Skin epidermis (tissue), 12 donors: ENCODE measurements at regions not wholly inside any gene's neighbourhood (a gene's known extent, or its start where the extent isn't known, plus 50 kb on each side); places are given as distances from the start of the nearest gene placed in this dataset.
"Not testable (repeated sequence)": the region's sequence is repeated elsewhere in the genome, so short reads cannot be mapped to it uniquely, and the experiment has no call there.

ENCODE experiments used
- H3K27ac ChIP-seq, 21 experiments: fragments of 200-600 bp; sonication (generic) in 11 of 21; one replicate each; pipeline ENCODE4 v1.5.0; 2020; ENCODE audit warnings: mild to moderate bottlenecking in 3 of 21, inconsistent platforms in 2 of 21, moderate library complexity in 2 of 21
- H3K4me3 ChIP-seq, 7 experiments: fragments of 200-600 bp; sonication (generic) in 2 of 7; one replicate each; pipeline ENCODE4 v1.5.0; 2020; ENCODE audit warnings: inconsistent platforms in 2 of 7, mild to moderate bottlenecking in 2 of 7, moderate library complexity in 1 of 7

DNA sequence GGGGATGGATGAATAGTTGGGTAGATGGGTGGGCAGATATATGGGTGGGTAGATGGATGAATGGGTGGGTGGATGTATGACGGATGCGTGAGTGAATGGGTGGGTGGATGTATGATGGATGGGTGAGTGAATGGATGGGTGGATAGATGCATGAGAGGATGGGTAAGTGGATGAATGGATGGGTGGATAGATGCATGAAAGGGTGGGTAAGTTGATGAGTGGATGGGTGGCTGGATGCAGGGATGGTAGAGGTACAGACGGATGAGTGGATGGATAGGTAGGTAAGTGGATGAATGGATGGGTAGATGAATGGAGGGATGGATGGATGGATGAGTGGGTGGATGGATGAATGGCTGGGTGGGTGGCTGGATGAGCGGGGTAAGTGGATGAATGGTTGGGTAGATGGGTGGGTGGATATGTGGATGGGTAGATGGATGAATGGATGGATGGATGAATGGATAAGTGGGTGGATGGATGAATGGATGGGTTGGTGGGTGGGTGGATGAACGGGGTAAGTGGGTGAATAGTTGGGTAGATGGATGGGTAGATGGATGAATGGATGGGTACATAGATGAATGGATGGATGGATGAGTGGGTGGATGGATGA lies 208.9 kb downstream of the NPIPB11 start:
- not testable (repeated sequence) for H3K4me3 ChIP-seq
- H3K27ac ChIP-seq = peak overlapping the region in 2 of 21 experiments; percentile 79 to 81

DNA sequence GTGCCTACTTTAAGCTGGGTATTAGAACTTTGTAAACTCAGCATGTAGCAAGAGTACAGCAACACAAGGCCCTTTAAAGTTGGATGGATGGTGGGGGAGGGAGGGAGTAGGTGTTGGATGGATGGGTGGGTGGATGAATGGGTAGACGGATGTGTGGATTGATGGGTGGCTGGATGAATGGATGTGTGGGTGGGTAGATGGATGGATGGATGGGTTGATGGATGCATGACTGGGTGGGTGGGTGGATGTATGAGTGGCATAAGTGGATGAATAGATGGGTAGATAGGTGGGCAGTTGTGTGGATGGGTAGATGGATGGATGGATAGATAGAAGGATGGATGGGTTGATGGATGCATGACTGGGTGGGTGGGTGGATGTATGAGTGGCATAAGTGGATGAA lies 209.8 kb downstream of the NPIPB11 start:
- not testable (repeated sequence) for H3K4me3 ChIP-seq
- H3K27ac ChIP-seq = peak overlapping the region in 1 of 21 experiments; percentile 79

DNA sequence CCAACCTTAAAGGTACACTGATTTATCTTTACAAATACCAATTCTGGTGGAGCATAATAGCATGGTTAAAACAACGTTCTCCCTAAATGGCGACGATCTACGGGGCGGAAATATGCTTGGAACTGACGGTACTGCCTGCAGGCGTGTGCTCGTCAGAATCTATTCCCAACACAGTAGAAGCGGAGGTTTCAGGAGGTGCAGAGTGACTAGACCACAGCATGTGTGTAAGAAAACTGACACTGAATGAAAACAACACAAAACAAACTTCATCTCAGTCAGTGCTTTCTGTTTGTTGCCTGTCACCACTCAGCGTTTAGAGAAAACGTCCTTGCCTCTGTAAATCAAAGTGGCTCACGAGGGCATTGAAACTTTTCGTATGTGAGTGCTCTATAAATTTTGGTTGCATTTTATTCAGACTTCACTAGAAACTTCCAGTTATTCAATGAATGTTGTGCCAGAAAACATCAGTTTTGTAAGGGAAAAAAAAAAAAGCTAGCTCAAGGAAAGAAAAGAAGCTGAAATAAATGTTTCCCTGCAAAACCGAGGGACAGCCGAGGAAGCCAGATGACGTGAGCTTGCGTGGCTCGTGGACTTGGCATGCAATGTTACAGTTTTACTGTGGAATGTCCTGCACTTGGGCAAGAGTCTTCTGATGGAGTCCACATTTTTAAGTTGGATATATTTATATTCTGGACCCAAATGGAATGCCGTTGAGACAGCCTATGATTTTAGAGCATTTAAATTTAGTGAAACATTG lies 210.4 kb downstream of the LAT start:
- H3K27ac ChIP-seq = peak overlapping the region in 13 of 21 experiments; percentile 21 to 82 (median 46)
- H3K4me3 ChIP-seq = not testable (repeated sequence)

DNA sequence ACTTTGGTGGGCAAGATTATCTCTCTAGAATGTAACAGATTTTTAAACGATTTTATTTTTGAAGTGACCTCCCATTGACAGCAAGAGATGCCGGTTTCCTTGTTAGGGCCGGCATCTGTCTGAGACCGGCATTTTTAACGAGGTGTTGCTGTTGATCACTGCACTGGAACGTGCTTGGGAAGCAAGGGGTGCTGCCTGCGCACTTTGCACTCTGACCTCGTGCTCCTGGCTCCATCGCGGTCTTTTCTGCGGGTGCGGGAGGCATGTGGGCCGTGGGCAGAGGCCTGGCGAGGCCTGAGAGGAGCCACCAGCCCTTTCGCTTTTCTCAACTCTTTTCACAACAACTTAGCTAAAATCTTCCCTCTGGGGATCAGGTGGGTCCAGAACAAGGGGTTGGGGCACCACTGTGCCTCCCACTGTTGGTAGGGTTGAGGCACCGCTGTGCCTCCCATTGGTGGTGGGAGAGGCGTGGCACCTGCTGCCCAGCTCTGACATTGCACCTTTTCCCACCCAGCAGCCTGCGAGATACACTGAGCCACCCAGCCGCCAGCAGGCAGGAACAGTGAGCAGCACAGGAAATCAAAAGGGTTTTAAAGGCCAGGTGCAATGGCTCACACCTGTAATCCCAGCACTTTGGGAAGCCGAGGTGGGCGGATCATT lies 209.5 kb downstream of the LAT start:
- H3K27ac ChIP-seq = peak overlapping the region in 14 of 21 experiments; percentile 21 to 82 (median 48)
- not testable (repeated sequence) for H3K4me3 ChIP-seq

DNA sequence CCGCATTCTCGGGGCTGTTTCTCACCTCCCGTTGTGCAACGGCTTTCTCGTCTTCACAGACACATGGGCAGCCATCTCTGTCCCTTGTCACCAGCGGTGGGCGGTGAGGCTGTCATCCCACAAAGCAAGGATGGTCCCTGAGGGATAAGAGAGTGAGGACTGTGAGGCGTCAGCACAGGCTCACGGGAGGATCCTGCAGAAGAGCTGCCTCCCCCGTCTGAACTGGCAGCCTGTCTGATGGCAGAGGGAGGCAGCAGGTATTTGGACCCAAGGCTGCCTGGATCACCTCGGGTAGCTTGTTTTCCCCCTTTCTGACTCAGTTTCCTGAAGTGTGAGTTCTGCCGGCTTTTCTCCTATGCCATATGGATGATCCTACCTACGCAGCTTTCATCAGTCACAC lies 208.8 kb downstream of the LAT start:
- H3K4me3 ChIP-seq = not testable (repeated sequence)
- peak overlapping the region in 2 of 21 experiments; percentile 40 to 57 for H3K27ac ChIP-seq

DNA sequence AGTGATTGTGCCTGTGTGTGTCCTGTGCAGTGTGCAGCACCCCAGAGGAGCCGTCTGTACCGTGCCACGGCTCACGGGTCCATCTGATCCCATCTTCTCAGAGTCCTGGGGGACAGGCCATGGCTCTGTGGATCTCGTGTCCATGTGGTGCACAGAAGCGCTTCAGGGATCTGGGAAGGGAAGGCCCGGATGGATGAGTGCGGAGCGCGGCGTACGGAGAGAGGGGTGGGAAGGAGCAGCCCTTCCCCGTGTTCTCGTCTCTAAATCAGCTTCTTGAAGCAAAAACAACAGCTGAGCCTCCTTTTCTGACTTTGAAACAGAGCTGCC lies 208.4 kb downstream of the LAT start:
- peak overlapping the region in 1 of 21 experiments; percentile 49 for H3K27ac ChIP-seq
- H3K4me3 ChIP-seq = not testable (repeated sequence)

DNA sequence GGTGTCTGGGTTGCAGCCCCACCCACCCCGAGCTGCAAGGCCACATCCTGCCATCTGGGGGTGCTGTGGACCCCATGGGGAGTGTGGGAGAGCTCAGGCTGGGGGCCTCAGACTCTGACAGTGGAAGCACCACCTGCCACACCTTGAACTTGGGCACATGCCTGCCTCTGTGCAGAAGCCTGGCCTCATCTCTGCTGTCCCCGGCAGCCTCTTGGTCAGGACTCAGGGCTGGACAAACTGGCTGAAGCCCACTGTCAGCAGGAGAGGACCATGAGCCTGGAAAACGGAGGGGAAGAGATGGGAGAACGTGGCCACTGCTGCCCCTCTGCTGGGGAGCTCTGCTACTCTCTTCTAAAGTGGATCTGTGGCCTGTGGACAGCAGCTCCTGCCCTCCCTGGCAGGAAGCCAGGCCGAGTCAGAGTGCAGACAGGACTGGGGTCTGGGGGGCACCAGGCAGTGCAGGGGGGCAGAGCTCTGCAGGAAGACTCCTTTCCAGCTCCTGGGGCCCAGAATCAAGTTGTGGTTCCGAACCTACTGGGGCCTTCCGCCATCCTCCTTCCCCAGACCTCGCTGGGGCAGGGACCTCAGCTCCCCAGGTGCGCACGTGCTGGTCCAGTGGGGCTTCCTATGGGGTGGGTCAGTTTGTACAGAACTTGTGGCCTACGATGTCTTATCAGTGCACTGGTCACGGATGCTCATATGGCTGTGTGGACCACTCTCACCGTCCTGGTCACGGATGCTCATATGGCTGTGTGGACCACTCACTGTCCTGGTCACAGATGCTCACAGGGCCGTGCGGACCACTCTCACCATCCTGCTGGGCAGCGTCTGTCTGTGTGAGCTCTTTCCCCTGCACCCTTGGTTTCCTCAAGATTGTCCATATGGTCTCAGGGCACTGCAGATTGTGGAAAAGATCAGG lies 207.7 kb downstream of the LAT start:
- no peak overlapping the region for H3K4me3 ChIP-seq
- peak overlapping the region in 2 of 21 experiments; percentile 31 to 49 for H3K27ac ChIP-seq

DNA sequence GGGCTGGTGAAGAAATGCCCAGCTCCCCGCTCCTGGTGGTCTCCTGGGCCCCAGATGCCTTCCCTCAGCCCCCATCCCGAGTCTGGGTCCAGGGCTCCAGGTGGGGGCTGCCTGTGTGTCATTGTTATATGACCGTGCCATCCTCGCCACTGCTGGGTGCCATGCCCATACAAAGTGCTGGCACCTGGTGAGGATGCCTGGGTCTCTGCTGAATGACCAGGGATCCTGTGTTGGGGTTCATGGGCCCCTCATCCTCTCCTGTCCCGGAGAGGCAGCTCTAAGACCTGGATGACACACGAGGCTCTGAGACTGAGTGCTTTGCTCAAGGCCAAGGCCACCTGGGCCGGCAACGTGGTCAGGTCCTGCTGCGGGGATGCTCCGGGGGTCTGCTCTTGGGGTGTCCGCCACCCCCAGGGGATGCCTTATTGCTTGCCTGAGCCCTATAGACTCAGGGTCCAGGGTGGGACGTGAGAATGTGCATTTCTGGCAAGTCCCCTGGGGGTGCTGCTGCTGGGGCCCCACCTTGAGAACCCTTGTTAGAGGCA lies 206.9 kb downstream of the LAT start:
- H3K27ac ChIP-seq, H3K4me3 ChIP-seq: not testable (repeated sequence)

DNA sequence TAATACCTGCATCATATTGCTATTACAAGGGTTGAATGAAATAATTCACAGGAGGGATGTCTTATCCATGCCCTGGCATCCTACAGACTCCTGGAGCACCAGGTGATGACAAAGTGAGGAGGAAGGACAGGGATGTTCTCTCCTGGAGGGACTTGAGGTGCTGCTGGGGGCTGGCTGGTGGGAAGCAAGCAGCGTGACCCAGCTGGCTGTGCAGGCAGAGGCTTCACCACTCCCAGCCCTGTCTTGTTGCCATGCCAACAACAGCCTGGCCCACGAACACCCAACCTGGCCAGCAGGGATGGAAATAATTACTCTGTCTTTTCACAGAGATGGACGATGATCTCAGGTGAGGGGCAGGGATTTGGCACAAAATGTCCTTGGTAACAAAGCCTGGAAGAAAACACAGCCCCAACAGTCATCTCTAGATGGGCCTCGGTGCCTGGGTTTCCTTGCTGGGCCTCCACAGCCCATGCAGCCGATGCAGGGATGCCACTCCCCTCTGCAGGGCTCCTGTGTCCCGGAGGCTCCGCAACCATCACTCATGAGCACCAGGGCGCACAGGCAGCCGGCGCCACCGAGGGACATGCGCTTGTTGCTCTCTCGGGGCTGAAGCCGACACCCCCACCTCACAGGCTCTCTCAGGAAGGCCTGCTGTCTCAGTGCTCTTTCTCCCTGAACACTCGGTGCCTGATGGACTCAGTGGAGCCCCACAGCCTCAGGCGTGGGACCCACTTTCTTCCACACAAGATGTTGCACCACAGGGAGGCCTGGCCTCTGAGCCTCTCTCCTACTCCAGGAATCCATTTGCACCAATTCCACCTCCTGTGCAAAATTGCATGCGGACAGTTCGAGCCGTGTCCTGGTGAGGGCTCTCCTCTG lies 205.9 kb downstream of the LAT start:
- H3K4me3 ChIP-seq, H3K27ac ChIP-seq: not testable (repeated sequence)

DNA sequence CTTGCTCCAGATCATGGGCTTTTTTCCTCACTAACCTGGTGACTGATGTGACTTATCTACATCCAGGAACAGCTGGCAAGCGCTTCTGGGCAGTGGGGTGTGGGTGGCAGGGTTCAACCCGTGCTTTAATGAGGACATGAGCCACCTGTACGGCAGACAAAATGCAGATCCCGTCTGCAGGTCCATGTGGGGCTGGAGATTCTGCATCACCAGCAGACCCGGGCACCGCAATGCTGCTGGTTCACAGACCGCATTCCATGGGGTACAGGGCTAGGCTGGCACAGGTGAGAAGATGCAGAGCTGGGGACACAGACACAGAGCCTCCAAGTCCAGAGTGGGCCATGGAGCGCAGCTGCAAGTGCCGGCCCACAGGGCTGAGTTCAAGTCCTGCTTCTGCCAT lies 204.0 kb downstream of the LAT start:
- not testable (repeated sequence) for H3K27ac ChIP-seq, H3K4me3 ChIP-seq

DNA sequence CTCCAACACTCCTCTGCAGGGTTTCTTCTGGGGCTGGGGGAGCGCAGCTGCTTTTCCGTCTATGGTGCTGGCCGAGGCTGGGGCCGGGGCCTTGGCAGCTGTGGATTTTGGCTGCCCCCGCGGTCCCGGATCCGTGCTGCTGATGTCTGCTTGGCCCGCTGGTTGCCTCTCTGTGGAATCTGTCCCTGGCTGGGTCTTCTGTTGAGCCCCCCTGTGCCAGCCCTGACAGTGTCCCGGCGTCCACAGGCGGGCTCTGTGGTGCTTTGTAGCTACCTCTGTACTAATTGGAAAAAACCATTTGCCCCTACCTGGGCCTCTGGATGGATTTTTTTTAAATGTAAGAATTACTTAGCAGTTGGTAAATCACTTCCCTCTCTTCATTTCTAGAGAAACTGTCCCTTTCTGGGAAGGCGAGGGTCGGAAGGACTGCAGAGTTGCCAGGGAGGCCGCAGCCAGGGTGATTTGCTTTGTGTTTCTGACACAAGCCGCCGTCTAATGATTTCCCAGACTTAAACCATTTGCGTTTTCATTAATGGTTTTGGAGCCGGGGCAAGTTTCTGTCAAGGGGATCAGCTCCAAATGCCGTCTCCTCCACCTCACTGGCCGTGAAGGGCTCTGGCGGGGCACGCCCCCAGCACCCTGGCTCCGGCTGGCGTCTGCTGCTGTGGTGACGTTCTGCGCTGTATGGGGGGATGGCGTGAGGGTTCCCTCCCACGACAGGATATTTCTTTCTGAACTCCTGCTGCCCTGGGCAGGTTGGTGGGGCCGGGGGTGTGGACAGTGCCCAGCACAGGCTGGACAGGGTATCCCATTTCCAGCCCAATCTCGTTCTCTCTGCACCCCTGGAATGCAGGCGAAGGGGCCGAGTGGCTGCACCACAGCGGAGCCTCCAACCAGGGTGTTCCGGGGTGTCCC lies 201.7 kb downstream of the LAT start:
- peak overlapping the region in 1 of 21 experiments; percentile 35 for H3K27ac ChIP-seq

DNA sequence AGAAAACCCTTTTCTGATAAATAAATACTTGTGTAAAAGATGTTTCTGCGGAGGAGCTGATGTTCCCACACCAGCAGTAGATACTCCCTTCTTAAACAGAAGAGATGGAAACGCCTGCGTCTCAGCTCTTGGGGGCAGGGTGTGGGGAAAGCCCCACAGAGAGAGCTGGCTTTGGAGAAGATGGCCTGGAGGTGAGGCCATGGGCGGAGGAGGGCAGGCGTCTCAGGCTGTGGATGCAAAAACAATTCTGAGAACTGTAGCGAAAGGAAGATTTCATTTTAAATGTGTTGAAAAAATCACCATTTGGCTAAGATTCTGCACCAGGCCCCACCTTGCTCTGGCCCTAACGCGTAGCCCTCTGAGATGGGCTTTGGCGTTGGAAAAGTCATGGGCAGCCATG lies 201.0 kb downstream of the LAT start:
- H3K4me3 ChIP-seq = not testable (repeated sequence)
- peak overlapping the region in 2 of 21 experiments; percentile 35 to 60 for H3K27ac ChIP-seq

More for the DNA sequence above, 201.7 kb downstream of the LAT start:
- not testable (repeated sequence) for H3K4me3 ChIP-seq

DNA sequence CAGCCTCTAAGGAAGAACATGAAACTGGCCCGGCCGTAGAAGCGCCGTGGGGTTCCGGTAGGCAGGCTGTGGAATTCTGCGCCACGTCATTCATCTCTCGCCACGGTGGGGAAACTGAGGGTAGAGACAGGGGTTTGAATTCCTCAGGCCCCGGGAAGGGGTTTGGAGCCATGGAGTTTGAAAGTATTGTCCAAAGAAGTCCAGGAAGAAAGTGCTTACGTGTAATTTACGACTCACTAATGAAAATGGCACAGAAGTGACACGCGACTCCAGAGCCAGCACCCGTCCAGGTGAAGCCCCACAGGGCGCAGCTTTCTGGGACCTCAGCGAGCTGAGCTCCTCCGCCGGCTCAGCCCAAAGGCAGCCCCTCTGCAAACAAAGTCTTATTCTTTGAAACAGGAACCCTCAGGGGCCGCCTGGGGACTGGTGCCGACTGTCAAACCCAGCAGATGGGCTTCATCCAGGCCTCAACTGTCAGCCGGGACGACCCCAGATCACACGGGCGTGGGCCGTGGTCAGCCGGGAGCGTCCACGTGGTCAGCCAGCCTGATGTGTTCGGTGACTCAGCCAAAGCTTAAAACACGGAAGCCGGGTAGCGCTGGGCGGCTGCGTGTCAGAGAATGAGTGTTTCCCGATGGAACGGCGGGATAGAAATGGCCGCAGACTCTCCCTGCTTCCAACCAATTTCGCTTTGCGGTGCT lies 200.0 kb downstream of the LAT start:
- H3K4me3 ChIP-seq = not testable (repeated sequence)
- peak overlapping the region in 8 of 21 experiments; percentile 2 to 60 (median 36) for H3K27ac ChIP-seq

DNA sequence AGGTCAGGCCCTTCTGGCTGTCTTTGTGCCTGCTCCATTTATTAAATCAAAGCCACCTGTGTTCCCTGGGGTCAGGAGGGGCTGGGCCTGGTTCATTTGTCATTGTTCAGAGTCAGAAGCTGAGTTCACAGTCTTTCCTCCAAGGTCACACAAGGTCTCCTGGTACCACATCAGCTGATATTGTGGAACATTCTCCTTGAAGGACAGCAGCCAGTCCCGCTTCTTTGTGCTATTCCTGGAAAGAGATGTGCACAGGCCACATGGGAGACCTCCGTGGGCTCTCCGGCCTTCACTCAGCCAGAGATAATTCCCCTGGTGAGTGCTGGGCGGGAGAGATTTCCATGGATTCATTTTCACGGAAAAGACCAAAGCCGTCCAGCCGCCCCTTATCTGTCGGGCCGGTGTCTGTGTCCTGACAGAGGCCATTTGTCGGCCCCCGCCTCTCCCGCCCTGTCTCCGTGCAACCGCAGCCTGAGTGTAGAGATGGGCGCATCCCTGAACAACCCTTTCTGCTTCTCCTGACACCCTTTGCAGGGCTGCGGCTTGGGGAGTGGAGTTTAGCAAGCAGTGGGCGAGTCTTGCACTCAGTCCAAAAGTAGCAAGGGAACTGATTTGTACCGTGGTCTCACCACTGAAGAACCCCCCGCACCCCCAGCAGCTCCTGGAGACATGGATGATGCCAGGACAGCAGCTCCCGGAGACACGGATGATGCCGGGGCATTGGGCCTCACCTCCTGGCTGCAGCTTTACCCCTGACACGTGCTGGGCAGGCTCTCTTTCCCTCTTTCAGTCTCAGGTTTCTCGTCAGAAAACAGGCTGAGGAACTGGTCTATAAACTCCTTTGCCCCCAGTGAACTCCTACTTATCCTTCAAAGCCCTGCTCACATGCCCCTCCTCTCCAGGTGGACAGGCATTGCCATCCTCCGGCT lies 198.4 kb downstream of the LAT start:
- peak overlapping the region in 1 of 21 experiments; percentile 69 for H3K27ac ChIP-seq
- not testable (repeated sequence) for H3K4me3 ChIP-seq

DNA sequence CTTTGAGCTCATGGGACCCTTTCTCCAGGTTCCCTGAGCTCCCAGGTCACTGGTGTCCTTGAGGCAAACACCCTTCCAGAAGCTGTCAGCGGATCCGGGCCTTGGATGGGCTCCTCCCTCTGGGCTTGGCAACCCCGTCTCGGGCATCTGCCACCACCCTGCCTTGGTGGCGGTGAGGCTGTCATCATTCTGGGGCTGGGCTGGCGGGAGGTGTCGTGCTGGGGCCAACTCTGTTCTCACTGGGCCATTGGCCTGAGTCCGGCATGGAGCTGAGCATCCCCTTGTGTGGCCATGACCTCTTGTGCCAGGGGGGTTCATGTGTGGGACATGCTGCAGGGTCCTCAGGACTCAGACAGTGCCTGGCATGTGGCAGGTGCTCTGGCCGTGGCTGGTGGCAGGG lies 197.6 kb downstream of the LAT start:
- no peak overlapping the region for H3K4me3 ChIP-seq
- H3K27ac ChIP-seq = peak overlapping the region in 1 of 21 experiments; percentile 69

DNA sequence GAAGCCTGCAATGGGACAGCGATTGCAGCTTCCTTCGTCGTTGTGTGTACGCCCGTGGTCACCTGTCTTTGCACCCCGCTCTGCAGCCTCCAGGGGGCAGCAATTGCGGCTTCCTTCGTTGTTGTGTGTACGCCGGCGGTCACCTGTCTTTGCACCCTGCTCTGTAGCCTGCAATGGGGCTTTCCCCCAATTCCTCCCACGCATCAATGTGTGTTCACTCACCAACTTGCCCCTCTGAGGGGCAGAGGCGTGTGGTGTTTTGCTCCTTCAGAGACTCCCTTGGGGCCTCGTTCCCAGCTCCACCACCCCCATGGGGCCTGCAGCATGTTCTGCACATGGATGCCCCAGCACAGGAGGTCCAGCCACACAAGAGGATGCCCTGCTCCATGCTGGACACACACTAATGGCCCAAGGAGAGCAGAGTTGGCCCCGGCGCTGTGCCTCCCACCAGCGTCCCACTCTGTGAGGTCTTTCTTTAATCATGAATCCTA lies 197.1 kb downstream of the LAT start:
- H3K27ac ChIP-seq = peak overlapping the region in 1 of 21 experiments; percentile 69
- not testable (repeated sequence) for H3K4me3 ChIP-seq
